Ectodermal cell (in vitro differentiated cells): ENCODE measurements at regions not wholly inside any gene's neighbourhood (a gene's known extent, or its start where the extent isn't known, plus 50 kb on each side); places are given as distances from the start of the nearest gene placed in this dataset.

Experiments
- H3K27ac ChIP-seq: 2 replicates; pipeline ENCODE4 v1.7.0; 2013; ENCODE audit warnings: mild to moderate bottlenecking, low read depth, low read length; ENCODE audit not compliant: insufficient read depth, poor library complexity, severe bottlenecking
- H3K27me3 ChIP-seq: 2 replicates; pipeline ENCODE4 v1.7.0; 2013; ENCODE audit warnings: mild to moderate bottlenecking, low read length; ENCODE audit not compliant: insufficient read depth, control insufficient read depth, poor library complexity, severe bottlenecking
- H3K36me3 ChIP-seq: one replicate; pipeline ENCODE4 v1.7.0; 2013; ENCODE audit warnings: low read length; ENCODE audit not compliant: control insufficient read depth, insufficient read depth
- H3K4me1 ChIP-seq: one replicate; pipeline ENCODE4 v1.7.0; 2013; ENCODE audit warnings: low read length; ENCODE audit not compliant: control insufficient read depth, insufficient read depth
- H3K4me3 ChIP-seq: 2 replicates; pipeline ENCODE4 v1.7.0; 2013; ENCODE audit warnings: low read depth, low read length, control low read depth; ENCODE audit not compliant: insufficient read depth
- H3K9me3 ChIP-seq: 2 replicates; pipeline ENCODE4 v1.7.0; 2013; ENCODE audit warnings: mild to moderate bottlenecking, low read length, moderate library complexity; ENCODE audit not compliant: control insufficient read depth
- WGBS, 2 experiments: methylation state at CpG; one replicate each; pipeline ENCODE4 v1.1.7; 2013; ENCODE audit warnings: missing lambda C conversion rate in 2 of 2; 5-methylcytosine and 5-hydroxymethylcytosine counted together

DNA sequence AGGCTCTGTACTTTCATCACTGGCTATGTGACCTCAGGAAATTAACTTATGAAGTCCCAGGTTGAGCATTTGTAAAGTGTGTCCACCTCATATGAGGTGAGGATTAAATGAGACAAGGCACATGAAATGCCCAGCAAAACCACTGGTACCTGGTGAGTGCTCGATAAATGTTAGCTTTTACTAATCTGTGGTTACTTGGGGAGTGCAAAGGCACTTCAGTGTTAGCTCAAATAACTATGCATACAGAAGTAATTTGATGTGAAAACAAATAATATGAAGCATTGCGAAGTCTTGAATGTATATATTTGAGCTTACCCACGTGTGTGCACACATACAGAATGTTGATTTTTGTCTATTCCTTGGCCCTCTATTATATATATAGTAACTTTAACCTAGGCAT, 186.3 kb upstream of the TLL1 start:
- Histone ChIP-seq H3K27me3 (no peaks in the 10 kb centered on the region), H3K4me1 (no peaks in the 10 kb centered on the region), H3K9me3 (no peaks in the 10 kb centered on the region), H3K36me3 (no peaks in the 10 kb centered on the region), H3K27ac (no peak overlapping the region), H3K4me3 (no peak overlapping the region)
- 96 to 97% methylated on average over 1 to 2 of the region's 3 CpGs for WGBS, 2 experiments

GRCh38 chr4:165689159-165689558, 183.9 kb upstream of the TLL1 start:
- Histone ChIP-seq H3K9me3 (no peaks in the 10 kb centered on the region), H3K4me3 (no peak overlapping the region), H3K27ac (no peak overlapping the region), H3K27me3 (no peaks in the 10 kb centered on the region), H3K36me3 (no peaks in the 10 kb centered on the region), H3K4me1 (no peaks in the 10 kb centered on the region)
- 100% methylated on average over 2 to 3 of the region's 3 CpGs for WGBS, 2 experiments

- Histone ChIP-seq H3K4me3 (no peak overlapping the region), H3K36me3 (no peaks in the 10 kb centered on the region), H3K27ac (no peak overlapping the region), H3K4me1 (no peaks in the 10 kb centered on the region), H3K27me3 (no peaks in the 10 kb centered on the region), H3K9me3 (no peaks in the 10 kb centered on the region)
- WGBS, 2 experiments = 86 to 97% methylated on average over 2 to 3 of the region's 3 CpGs
These were observed 181.0 kb upstream of the TLL1 start for GRCh38 chr4:165692082-165692481.

DNA sequence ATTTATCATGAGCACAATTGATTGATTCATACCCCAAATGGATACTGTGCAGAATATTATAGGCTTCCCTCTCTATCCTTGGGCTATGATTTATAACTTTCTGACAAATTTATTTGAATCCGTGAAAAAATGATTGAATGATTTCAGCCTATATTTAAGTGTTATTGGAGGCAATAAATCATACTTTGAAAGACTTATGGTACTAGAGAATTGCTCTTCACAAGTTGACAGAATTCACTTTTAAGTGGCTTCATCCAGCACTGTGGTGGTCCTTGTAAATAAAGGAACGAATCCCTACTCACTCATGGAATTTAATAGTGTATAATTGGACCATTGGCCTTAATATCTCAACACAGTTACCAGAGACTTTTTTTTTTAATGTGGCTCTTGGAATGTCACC, 174.8 kb upstream of the TLL1 start:
- Histone ChIP-seq H3K9me3 (no peaks in the 10 kb centered on the region), H3K4me1 (no peaks in the 10 kb centered on the region), H3K4me3 (no peak overlapping the region), H3K36me3 (no peaks in the 10 kb centered on the region), H3K27me3 (no peaks in the 10 kb centered on the region), H3K27ac (no peak overlapping the region)
- WGBS, 2 experiments = 95% methylated on average over 2 of the region's 2 CpGs; no CpG with 5 or more reads in 1 of the 2 experiments

GRCh38 chr4:165699055-165699454, 174.0 kb upstream of the TLL1 start:
- WGBS, 2 experiments = 92 to 95% methylated on average over 5 of the region's 5 CpGs
- H3K36me3 ChIP-seq = no peaks in the 10 kb centered on the region
- H3K9me3 ChIP-seq = no peaks in the 10 kb centered on the region
- H3K4me3 ChIP-seq = no peak overlapping the region
- no peaks in the 10 kb centered on the region for H3K27me3 ChIP-seq
- H3K27ac ChIP-seq = no peak overlapping the region
- no peaks in the 10 kb centered on the region for H3K4me1 ChIP-seq

DNA sequence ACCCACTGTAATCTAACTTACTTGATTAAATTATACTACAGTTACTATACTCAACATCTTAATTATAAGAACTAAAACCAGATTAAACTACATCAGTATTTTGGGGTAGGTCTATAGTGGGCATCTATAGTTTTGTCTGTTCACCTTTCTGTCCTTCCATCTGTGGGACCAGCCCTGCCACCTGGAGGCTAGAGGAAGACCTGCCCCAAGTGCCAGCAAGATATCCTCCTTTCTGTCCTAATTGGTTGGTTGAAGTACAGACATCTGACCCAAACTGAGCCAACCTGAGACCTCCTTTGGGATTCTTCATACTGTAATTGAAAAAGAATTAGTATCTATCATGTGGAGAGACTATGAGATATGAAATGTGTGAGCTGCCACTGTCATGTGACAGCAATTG, 172.2 kb upstream of the TLL1 start:
- Histone ChIP-seq H3K4me3 (no peak overlapping the region), H3K4me1 (no peaks in the 10 kb centered on the region), H3K27me3 (no peaks in the 10 kb centered on the region), H3K27ac (no peak overlapping the region), H3K9me3 (no peaks in the 10 kb centered on the region), H3K36me3 (no peaks in the 10 kb centered on the region)

DNA sequence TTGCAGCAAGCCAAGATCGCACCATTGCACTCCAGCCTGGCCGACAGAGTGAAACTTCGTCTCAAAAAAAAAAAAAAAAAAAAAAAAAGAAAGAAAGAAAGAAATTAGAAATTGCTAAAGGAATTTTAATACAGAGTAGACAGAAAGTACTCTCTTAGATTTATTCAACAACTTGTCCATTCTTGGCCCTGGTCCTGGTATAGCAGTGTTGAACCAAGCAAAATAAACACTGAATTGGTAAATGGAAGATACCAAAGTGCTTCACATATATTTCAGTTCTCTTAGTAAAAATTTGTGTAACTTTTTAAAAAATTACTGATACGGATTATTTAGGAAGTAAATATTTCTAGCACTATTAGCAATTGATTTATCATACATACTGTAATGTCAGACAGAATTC, 165.9 kb upstream of the TLL1 start:
- WGBS, 2 experiments = 97 to 100% methylated on average over 1 to 2 of the region's 4 CpGs
- no peaks in the 10 kb centered on the region for H3K27me3 ChIP-seq
- H3K36me3 ChIP-seq = no peaks in the 10 kb centered on the region
- no peaks in the 10 kb centered on the region for H3K9me3 ChIP-seq
- H3K4me3 ChIP-seq = no peak overlapping the region
- no peaks in the 10 kb centered on the region for H3K4me1 ChIP-seq
- no peak overlapping the region for H3K27ac ChIP-seq

- 87 to 88% methylated on average over 7 of the region's 7 CpGs for WGBS, 2 experiments
- no peaks in the 10 kb centered on the region for H3K4me1 ChIP-seq
- no peaks in the 10 kb centered on the region for H3K36me3 ChIP-seq
- H3K27ac ChIP-seq = no peak overlapping the region
- no peak overlapping the region for H3K4me3 ChIP-seq
- H3K27me3 ChIP-seq = no peaks in the 10 kb centered on the region
- H3K9me3 ChIP-seq = no peaks in the 10 kb centered on the region
These were observed 163.5 kb upstream of the TLL1 start for GRCh38 chr4:165709516-165709915.

DNA sequence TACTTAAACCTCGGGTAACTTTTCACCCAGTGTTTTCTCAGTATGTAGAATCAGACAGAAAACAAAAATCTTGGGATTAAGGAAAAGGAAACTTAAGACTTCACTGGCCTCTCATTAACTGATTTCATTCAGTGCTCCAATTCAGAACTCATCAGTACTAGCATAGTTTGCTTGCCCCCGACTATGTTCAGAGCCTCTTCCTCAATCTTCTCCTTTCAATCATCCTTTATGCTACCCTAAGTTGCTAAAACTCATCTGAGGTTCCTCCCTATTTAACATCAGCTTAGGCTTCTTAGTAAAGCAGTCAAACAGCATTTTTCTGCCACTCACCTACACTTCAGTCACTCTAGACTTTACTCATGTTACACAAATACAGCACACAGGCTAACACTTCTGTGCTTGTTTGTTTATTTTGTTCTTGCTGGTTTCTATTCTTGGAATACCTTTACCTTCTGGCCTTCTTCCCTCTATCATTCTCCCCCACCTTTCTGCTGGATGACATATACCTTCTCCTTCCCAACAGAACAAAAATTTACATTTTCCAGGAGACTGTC, 163.0 kb upstream of the TLL1 start:
- H3K27me3 ChIP-seq = no peaks in the 10 kb centered on the region
- H3K4me1 ChIP-seq = no peaks in the 10 kb centered on the region
- 79 to 86% methylated on average over 2 of the region's 2 CpGs for WGBS, 2 experiments
- H3K36me3 ChIP-seq = no peaks in the 10 kb centered on the region
- no peaks in the 10 kb centered on the region for H3K9me3 ChIP-seq
- H3K27ac ChIP-seq = no peak overlapping the region
- no peak overlapping the region for H3K4me3 ChIP-seq

- H3K4me3 ChIP-seq = no peak overlapping the region
- H3K27me3 ChIP-seq = no peaks in the 10 kb centered on the region
- no peak overlapping the region for H3K27ac ChIP-seq
- 95 to 98% methylated on average over 4 of the region's 4 CpGs for WGBS, 2 experiments
- no peaks in the 10 kb centered on the region for H3K4me1 ChIP-seq
- no peaks in the 10 kb centered on the region for H3K36me3 ChIP-seq
- H3K9me3 ChIP-seq = no peaks in the 10 kb centered on the region
These were observed 161.6 kb upstream of the TLL1 start for GRCh38 chr4:165711436-165711835.

DNA sequence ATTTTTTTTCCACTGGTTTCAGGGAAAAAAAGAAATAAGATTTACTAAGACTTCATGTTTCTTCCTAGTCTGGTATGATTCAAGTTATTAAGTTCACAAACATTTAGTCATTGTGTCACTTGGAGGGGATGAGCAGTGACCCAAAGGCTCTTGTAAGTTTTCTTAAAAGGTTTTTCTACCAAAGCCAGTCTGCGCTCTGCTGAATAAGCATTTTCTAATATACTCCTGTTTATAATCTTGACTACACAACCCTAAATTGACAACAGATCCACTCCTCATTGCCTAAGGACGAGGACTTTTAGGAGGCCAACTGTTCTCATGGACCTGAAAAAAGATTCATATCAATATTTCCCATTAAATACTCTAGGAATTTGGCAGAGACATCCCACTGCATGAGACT, 161.1 kb upstream of the TLL1 start:
- no peaks in the 10 kb centered on the region for H3K27me3 ChIP-seq
- H3K36me3 ChIP-seq = no peaks in the 10 kb centered on the region
- no peaks in the 10 kb centered on the region for H3K9me3 ChIP-seq
- WGBS, 2 experiments = 95 to 97% methylated on average over 2 of the region's 2 CpGs
- H3K27ac ChIP-seq = no peak overlapping the region
- no peak overlapping the region for H3K4me3 ChIP-seq
- H3K4me1 ChIP-seq = no peaks in the 10 kb centered on the region
